ENCODE measurements at regions not wholly inside any gene's neighbourhood (a gene's known extent, or its start where the extent isn't known, plus 50 kb on each side); places are given as distances from the start of the nearest gene placed in this dataset.
A peak's percentile ranks its signal among the peaks of the same experiment; 100 is the strongest.
"Not testable (repeated sequence)": the region's sequence is repeated elsewhere in the genome, so short reads cannot be mapped to it uniquely, and the experiment has no call there.

DNA sequence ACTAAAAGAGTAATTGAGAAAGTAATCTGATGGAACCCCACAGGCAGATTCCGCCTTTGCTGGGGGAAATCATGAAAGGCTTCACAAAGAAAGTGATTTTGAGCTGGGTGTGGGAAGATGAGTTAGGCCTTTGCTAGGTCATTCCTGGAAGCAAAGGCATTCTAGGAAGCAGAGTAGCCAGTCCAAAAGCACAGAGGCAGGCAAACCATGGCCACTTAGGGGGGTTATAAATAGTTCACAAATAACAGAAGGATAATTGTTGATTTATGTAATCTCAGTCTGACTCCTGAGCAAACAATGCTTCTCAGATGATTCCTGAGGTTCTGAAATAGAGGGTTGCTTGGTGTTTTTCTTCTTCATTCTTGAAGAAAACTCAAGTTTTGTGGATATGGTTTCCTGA is 576.3 kb downstream of the NTRK3 start:
- DNase-seq (ENCODE audit: low read depth): no peak

DNA sequence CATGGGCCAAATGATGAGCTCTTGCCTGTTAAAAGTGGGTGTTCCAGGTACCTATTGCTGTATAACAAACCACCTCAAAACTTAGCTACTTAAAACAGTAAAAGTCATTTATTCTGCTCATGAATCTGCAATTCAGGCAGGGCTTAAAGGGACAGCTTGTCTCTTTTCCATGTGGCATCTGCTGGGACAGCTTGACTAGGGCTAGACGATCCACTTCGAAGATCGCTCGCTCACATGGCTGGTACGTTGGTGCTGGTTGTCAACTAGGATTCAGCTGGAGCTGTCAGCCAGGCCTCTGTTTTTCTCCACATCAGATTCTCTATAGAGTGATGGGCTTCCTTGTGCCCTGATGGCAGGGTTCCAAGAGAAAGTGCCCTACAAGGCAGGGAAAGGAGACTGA is 581.3 kb downstream of the NTRK3 start:
- DNase-seq (ENCODE audit: low read depth): no peak

DNA sequence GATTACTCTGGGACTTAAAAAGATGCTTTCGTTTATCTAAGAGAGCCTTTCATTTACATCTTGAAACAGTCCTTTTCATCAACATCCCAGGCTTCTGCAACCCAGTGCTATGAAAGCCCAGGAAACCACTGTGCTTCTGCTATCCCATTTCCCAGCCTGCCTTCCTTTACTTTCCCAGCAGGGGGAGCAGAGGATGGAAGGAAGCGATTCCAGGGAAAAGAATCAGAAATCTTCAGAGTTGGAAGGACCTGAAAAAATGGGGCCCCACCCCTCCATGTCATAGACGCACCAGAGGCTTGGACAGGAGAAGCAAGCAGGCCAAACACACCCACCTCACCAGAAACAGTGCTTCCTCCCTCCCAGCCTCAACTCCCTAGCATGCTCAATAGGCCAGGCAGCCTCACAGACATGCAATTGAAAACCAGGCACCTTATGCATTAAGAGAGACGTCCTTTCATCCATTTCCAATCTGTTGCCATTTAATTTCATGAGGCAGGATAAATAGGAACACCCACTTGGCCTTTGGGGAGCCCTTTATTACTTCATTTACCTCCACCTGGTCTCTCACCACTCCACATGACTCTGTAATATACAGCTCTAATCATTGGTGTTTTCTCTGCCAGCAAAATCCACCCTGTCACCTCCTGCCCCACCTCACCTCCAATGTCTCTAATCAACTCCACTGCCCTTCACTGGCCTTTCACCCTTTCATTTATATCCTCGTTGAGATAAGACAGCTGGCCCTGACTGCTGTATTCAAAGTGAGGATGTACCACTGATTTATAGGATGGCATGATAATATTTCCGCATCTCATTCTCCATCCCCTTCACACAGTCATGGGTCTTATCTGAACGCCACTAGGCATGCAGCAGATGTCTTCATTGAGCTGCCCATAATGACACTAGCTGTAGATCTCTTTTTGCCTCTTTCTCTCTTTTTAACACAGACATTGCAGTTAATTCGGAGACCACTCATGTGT is 583.9 kb downstream of the NTRK3 start:
- peak; percentile 6 for DNase-seq (ENCODE audit: low read depth)

DNA sequence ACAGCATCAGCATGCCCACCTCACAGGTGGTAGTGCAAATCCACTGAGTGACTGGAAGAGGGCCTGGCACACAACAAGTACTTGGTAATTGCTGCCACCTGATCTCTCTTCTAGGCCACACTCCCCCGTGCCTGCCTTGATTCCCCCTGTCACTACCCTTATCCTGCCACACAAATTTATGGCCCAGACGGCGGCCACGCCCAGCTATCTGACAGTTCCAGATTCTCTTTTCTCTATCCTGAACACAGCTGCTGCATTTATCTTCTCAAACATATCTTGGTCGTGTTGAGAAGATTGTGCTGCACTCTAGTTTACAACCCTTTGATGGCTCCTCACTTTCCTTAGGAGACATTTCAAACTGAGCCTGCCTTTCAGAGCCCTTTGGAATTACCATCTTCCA is 585.2 kb downstream of the NTRK3 start:
- DNase-seq (ENCODE audit: low read depth): no peak

DNA sequence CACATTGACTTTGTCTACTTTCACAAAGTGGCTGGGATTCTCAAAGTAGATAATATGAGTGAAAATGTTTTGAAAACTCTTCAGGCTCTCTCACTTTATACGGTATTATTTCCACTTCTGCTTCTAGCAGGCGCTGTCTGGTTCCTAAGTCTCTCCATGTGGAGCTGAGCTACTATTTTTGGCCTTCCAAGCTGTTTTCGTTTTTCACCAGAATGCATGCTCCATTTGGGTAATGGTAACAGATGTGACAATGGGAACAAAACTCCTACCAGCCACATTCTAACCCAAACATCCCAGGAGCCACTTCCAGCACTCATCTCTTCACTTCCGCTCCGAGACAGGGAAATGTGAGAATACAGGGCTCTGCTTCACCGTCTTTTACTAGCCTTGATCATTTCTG is 586.7 kb downstream of the NTRK3 start:
- DNase-seq (ENCODE audit: low read depth): no peak

DNA sequence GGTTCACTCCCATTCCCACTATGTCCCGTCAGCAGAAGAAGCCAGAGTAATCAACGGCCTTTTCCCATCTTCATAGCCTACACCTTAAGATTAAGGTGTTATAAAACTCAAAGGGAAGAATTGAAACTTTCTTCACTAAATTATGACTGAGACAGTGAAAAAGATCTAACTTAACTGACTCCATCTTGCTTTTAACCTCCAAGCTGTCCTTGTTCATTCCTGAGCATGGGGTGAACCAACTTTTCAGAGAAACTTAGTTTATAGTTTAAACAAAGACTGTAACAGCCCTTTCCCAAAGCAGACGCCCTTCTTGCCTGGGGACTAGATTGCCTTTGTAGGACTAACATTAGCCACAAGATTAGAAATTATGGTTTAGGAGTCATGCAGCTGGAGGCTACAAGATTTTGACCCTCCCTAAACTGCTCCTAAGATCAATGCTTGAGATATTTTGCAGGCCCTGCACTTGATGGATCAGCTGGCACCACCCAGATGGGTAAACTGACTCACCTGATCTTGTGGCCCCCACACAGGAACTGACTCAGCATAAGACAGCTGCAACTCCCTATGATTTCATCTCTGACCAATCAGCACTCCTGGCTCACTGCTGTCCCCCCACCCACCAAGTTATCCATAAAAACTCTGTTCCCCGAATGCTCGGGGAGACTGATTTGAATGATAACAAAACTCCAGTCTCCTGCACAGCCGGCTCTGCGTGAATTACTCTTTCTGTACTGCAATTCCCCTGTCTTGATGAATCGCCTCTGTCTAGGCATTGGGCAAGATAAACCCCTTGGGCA is 587.6 kb downstream of the NTRK3 start:
- DNase-seq (ENCODE audit: low read depth): peak; percentile 19

DNA sequence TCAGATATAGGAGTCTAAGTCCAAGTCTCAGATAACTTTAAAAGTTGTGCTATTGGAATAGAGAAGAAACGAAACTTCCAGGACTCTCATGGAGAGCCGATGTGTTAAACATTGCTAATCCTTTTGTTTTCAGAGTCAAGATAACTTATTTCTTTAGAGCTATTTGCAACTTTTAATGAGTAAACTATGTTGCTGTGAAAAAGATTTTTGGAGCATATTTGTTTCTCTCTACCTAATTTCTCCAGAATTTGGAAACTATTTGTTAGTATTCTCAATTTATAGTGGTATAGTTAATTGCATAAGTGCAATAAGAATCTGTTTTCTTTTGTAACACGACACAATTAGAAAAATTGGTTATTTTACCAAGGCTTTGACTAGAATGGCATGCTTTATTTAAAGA is 588.9 kb downstream of the NTRK3 start:
- DNase-seq (ENCODE audit: low read depth): no peak

DNA sequence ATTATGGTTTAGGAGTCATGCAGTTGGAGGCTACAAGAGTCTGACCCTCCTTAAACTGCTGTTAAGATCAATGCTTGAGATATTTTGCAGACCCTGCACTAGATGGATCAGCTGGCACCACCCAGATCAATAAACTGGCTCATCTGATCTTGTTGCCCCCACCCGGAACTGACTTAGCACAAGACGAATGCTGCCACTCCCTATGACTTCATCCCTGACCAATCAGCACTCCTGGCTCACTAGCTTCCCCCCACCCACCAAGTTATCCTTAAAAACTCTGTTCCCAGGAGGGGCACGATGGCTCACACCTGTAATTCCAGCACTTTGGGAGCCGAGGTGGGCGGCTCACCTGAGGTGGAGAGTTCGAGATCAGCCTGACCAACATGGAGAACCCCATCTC is 594.0 kb downstream of the NTRK3 start:
- no peak for DNase-seq (ENCODE audit: low read depth)

DNA sequence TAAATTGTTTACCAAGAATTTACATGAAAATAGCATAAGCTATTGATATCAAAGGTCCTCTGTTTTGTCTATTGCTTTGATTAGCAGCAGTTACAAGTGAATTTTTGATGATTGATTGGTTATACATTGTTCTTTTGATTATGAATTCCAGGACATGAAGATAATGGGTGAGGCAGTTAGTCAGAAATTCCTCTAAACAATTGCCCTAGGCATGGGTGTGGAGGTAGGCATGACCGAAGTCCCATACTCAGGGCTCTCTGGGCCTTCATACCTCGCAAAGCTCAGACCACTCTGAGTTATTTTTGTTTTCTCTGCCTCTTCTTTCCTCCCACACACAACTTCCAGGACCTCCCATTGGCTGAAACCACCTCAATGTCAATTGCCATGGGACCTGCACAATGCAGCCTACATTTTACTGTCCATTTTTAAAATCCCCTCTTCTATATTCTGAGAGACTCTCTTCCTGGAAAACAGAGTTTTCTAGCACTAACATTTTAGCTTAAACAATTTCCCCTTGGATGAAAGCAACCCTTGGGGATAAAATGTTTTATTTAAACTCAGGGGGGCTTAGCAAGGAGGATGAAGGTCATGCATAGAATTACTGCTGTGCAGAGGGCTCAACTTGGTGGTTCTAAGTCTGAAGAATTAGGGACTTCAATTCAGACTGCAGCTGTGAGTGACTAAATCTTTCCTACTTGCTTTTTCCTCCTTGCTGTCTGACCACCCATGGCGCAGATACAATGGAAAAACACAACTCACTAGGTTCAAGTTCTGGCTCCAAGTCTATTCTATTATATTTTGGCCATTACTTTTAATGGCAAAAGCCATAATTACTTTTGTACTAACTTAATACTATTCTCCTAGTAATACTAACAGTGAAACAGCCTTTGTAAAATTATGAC is 594.8 kb downstream of the NTRK3 start:
- DNase-seq (ENCODE audit: low read depth): no peak

DNA sequence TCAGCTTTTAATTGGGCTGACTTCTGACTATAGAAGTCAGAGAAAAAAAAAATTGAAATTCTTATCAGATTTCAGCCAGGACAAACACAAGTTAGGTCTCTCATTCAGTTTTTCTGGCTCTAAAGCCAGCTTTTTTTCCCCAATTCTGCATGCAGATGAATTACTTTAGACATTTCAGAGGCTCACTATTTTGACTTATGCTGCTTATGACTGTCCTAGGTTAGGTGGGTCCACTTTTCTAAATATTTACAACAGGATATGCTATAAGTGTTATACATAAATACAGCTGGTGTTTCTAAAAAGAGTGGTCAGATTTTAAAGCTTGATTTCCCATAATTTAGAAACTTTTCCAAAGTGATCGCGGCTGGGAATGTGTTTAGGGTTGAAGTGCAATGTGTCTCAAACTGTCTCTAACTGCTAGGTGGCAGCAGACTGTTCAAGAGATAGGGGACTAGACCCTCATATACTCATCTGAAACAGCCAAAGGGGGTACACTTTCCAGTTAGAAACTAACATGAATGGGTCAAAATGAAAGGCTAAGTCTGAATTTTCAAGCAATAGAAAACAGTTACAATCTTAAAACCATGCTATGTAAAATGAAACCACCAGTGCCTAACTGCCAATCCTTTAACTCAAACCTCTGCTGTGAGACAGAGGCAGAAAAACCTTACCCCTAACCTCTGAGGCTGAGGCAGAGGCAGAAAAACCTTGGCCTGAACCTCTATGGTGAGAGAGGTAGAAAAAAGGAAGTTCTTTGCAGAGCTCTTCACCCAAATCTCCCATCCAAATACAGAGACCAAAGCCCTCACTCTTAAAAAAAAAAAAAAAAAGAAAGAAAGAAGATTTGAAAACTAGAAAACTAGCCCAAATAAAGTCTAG is 596.0 kb downstream of the NTRK3 start:
- DNase-seq (ENCODE audit: low read depth): no peak

DNA sequence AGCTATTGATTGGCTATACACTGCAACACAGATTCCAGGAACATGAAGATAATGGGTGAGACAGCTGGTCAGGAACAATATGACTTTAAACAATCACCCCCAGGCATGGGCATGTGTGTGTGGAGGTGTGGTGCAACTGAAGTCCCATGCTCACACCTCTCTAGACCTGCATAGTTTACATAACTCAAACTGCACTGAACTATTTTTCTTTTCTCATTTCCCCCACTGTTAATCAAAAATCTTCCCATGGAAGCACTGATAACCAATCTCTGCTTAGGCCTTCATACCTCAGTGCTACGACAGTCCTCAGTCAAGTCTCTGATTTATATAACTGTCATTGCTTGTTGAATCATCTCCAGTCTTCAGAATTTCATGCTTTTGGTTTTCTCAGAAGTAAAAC is 600.2 kb downstream of the NTRK3 start:
- no peak for DNase-seq (ENCODE audit: low read depth)

DNA sequence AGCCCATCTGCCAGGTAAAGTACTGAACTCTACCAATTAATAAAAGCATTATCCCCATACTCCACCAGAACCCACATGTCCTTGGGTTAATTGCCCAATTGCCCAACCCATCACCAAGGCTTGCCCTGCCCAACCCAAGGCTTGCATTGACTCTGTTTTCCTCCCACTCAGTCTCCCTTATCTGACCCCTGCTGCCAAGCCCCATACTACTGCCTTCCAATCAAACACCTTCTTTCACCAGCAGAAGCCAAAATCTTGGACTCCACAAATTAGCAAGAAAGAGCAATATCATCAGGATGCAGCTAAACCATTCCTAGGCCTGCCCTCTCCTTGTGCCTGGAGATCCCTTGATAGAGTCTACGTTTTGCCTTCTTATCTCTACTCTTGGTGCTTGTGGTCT is 602.9 kb downstream of the NTRK3 start:
- no peak for DNase-seq (ENCODE audit: low read depth)

DNA sequence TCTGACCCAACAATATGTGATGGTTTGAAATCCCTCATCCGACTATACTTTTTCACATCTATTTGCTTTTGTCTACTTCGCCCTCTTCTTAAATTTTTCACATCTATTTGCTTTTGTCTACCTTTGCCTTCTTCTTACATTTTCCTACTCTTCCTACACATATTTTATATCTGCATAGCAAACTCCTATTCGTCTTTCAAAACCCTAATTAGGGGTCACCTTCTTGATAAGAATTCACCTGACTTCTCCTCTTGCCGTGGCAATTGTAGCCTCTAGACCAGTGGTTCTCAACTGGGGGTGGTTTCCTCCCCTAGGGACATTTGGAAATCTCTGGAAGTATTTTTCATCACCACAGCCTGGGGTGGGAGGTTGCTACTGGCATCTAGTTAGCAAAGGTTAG is 607.4 kb downstream of the NTRK3 start:
- no peak for DNase-seq (ENCODE audit: low read depth)

DNA sequence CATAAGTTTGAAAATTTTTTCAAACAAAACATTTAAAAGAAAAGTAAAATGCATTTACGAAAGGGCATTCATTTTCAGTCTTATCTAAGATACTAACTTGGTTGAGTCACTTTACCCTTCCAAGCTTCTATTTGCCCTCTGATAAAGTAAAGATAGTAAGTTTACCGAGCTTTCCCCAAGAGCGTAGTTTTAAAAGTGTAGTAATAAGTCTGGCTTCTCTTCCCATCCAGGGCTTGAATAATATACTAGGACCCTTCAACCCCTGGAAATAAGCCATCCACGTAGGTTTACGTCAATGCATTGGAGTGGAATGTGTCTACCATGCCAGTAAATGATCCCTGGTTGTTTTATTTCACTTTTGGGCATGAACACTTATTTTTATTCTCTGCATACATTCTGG is 608.3 kb downstream of the NTRK3 start:
- no peak for DNase-seq (ENCODE audit: low read depth)

DNA sequence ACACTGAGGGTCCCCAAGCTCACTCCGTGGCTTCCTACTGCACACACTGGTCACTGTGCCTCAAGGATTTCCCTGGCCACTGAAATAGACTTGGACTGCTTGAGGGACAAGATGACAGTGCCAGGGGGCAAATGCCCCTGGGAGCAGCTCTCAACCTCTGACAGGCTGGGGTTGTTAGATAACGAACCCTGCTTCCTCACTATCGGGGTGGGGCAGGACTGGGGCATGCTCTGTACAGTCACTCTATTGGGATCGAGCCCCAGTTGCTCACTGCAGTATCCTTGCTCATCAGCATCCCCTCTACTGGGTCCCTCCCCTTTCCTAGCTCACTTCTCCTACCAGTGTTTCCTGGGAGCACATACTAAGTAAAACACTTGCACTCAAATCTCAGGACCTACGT is 610.8 kb downstream of the NTRK3 start:
- DNase-seq (ENCODE audit: low read depth): no peak

DNA sequence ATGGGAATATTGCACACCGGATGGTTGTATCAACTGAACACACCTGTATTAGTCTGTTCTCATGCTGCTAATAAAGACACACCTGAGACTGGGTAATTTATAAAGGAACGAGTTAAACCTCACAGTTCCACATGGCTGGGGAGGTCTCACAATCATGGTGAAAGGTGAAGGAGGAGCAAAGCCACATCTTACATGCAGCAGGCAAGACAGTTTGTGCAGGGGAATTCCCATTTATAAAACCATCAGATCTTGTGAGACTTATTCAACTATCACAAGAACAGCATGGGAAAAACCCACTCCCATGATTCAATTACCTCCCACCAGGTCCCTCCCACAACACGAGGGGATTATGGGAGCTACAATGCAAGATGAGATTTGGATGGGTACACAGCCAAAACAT is 613.5 kb downstream of the NTRK3 start:
- not testable (repeated sequence) for DNase-seq (ENCODE audit: low read depth)

DNA sequence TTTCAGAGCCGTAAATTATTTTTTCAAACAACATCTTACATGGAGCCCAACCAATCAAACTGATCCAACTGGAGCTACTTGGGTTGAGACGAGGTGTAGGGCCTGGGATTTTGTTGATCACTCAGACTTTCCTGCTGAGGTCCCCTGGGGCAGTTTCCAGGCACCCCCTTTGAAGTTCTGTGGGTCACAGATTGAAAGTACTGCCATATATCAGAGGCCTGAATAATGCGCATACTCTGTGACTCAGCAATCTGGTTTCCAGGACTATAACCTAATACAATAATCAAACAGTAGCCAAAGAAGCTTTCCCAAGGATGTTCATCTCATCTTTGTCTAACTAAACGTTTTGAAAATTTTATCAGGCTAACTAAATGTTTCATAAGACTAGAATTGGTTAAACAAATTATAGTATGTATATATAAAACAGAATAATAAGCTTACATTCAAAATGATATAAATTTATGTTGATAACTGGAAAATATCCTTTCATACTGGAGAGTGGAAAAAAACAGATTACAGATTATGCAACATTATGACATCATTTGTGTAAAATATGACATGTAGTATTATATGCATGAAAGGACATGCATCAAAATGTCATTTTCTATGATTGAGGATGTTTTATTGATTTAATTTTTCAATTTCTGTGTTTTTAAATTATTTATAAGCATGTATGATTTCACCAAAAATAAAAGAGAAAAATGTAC is 617.1 kb downstream of the NTRK3 start:
- DNase-seq (ENCODE audit: low read depth): no peak

DNA sequence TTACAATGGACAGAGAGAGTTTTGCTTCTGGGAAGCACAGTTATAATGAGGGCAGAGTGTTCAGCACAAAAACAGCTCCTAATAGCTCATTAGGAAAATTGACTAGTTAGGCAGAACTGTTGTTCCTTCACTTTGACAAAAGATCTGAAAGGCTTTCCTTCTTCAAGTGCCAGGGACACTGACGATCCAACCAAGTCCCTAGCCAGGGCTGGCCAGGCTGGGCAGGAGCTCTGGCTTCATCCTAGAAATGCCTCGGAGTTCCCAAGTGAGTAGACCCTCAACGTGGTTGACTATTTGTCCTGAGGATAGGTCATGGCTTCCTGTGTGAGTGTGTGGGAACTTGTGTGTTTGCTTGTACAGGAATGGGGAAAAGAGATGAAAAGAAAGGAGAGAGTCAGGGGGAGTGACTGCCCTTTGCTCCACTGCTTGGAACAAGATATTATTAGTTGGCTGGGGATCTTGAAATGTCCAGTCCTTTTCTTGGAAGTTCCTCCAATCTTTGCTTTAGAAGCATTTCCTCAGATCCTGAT is 617.9 kb downstream of the NTRK3 start:
- no peak for DNase-seq (ENCODE audit: low read depth)

DNA sequence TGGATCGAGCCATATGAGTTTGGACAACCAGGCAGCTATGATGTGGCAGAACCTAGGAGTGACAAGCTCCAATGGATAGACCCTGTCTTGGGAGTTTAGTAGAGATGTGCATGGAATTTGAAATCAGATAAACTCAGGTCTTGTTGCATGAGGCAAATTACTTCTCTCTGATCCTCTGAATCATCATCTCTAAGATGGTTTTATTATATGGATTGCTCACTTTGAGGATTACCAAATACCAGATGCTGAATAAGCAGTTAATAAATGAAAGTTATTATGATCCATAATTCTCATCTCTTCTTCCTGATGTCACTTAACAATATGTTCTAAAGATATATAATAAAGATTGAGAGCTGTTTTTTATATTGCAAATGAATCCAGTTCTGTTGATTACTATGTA is 622.2 kb downstream of the NTRK3 start:
- no peak for DNase-seq (ENCODE audit: low read depth)

DNA sequence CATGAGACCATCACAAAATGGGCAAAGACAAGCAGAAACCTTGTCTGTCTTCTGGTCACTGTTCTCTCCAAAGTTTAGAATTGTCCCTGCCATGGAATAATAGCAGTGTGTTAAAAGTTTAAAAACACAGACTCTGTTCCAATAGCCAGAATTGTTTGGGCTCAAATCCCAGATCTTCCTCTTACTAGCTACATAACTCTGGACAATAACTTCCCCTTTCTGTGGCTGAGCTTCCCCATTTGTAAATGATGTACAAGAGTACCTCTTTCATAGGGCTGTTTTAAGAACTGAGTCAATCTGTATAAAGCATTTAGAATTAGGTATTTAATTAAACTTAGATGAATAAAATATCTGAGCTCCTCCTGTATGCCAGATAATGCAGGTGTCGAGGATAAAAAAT is 623.0 kb downstream of the NTRK3 start:
- DNase-seq (ENCODE audit: low read depth): no peak
